ENCODE measurements at regions not wholly inside any gene's neighbourhood (a gene's known extent, or its start where the extent isn't known, plus 50 kb on each side); places are given as distances from the start of the nearest gene placed in this dataset.

DNA sequence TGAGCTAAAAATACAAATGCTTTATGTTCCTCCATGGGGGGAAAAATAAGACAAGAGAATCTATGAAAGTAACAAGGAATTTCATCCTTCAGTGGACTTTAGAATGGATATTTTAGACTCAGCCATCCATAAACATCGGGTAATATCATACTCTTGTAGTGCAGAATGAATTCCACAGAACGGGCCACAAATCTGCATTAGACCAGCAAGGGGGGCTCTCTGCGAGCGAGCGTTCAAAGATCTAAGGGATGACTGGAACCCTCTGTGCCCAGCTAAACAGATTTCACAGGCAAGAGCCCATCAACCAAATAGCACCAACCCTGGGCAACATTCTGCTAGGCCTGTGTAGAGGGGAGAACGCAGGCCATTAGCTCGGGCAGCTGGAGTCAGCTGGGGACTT lies 537.9 kb upstream of the CDH11 start:
- Histone ChIP-seq H3K79me2 (ENCODE audit: insufficient read depth, low read depth, low read length) (no peaks in the 10 kb centered on the region), H3K4me1 (ENCODE audit: insufficient read depth, low read length, poor library complexity, severe bottlenecking) (no peaks in the 10 kb centered on the region), H2AFZ (ENCODE audit: low read length) (no peak overlapping the region), H3K9me3 (ENCODE audit: low read length) (no peaks in the 10 kb centered on the region), H3K4me3 (ENCODE audit: low read depth, low read length, poor library complexity, severe bottlenecking) (no peak overlapping the region), H3K27ac (ENCODE audit: low read depth, low read length, poor library complexity, severe bottlenecking) (no peak overlapping the region), H3K36me3 (ENCODE audit: insufficient read depth, low read length) (no peaks in the 10 kb centered on the region), H3K9me2 (ENCODE audit: insufficient read depth, low read length) (no peaks in the 10 kb centered on the region), H3K4me2 (ENCODE audit: low read length) (no peak overlapping the region), H4K20me1 (ENCODE audit: insufficient read depth, low read length) (no peaks in the 10 kb centered on the region)
- POLR2A ChIA-PET: interaction anchor here (1.1 kb wide), 1 partner anchor 8 kb away, joined by 3 read pairs; no protein-coding TSS in a partner anchor
- no TSS peak for BruUV-seq (replicated peaks)
- intact Hi-C loops (cut with micrococcal nuclease; ENCODE audit: unreplicated experiment): no loop called here
- CTCF ChIA-PET (ENCODE audit: unreplicated experiment): interaction anchor here (0.6 to 1.1 kb wide), 2 partner anchors 23 to 83 kb away, joined by 3 read pairs; no protein-coding TSS in a partner anchor
- DNase-seq (ENCODE audit: low spot score): no peak
- no peak for TF ChIP-seq EZH2phosphoT487 (IDR thresholded peaks at IDR 0.05; ENCODE audit: borderline replicate concordance, low read depth, low read length)
- TF ChIP-seq, protein P1, sequence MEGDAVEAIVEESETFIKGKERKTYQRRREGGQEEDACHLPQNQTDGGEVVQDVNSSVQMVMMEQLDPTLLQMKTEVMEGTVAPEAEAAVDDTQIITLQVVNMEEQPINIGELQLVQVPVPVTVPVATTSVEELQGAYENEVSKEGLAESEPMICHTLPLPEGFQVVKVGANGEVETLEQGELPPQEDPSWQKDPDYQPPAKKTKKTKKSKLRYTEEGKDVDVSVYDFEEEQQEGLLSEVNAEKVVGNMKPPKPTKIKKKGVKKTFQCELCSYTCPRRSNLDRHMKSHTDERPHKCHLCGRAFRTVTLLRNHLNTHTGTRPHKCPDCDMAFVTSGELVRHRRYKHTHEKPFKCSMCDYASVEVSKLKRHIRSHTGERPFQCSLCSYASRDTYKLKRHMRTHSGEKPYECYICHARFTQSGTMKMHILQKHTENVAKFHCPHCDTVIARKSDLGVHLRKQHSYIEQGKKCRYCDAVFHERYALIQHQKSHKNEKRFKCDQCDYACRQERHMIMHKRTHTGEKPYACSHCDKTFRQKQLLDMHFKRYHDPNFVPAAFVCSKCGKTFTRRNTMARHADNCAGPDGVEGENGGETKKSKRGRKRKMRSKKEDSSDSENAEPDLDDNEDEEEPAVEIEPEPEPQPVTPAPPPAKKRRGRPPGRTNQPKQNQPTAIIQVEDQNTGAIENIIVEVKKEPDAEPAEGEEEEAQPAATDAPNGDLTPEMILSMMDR (conservative IDR thresholded peaks at IDR 0.05; ENCODE audit: low read length): no peak

DNA sequence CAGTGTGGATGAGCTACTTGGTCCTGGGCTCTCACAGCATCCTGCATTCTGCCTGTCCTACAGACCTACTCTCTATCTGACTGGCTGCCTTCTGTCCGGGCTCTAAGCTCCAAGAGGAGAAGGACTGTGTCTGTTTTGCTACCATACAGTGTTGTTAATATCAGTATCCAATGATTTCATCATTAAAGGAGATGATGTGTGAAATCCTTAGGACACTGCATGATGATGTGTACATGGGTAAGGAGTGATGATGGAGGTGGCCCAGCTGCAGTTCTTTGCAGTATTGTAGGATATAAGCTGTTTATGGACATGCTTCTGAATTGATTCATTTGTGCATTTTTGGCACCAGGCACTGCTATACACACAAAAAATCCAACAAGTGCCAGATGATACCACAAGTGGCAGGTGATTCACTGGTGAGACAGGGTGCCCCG lies 536.9 kb upstream of the CDH11 start:
- DNase-seq (ENCODE audit: low spot score): no peak
- CTCF ChIA-PET (ENCODE audit: unreplicated experiment): no interaction called here

DNA sequence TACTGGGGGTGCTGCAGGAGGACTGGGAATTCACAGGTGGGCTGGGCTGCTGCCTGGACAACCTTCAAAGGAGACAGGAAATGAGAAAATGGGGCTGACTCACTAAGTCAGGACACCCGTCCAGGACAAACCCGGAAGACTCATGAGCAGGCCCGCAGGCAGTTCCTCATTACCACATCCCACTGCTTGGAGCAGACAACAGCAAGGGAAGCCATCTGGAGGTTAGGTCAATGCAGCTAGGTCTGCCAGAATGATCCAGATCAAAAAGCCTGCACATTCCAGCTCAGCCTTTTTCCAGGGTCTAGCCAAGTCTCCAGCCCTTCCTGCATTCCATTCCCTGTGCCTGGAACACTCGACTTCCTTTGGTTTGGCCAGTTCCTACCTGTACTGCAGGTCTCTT lies 536.5 kb upstream of the CDH11 start:
- CTCF ChIA-PET (ENCODE audit: unreplicated experiment): no interaction called here
- H3K9me2 ChIP-seq (ENCODE audit: insufficient read depth, low read length): no peaks in the 10 kb centered on the region
- H3K27ac ChIP-seq (ENCODE audit: low read depth, low read length, poor library complexity, severe bottlenecking): no peak overlapping the region
- intact Hi-C loops (cut with micrococcal nuclease; ENCODE audit: unreplicated experiment): no loop called here
- no peaks in the 10 kb centered on the region for H3K4me1 ChIP-seq (ENCODE audit: insufficient read depth, low read length, poor library complexity, severe bottlenecking)
- BruUV-seq (replicated peaks): no TSS peak
- H3K79me2 ChIP-seq (ENCODE audit: insufficient read depth, low read depth, low read length): no peaks in the 10 kb centered on the region
- no peaks in the 10 kb centered on the region for H3K9me3 ChIP-seq (ENCODE audit: low read length)
- POLR2A ChIA-PET: interaction anchor here (1.0 kb wide), 1 partner anchor 11 kb away, joined by 3 read pairs; no protein-coding TSS in a partner anchor
- TF ChIP-seq, protein P1 (conservative IDR thresholded peaks at IDR 0.05; ENCODE audit: low read length): no peak
- no peak for TF ChIP-seq EZH2phosphoT487 (IDR thresholded peaks at IDR 0.05; ENCODE audit: borderline replicate concordance, low read depth, low read length)
- H3K4me3 ChIP-seq (ENCODE audit: low read depth, low read length, poor library complexity, severe bottlenecking): no peak overlapping the region
- no peak for DNase-seq (ENCODE audit: low spot score)
- no peak overlapping the region for H3K4me2 ChIP-seq (ENCODE audit: low read length)
- no peak overlapping the region for H2AFZ ChIP-seq (ENCODE audit: low read length)
- no peaks in the 10 kb centered on the region for H4K20me1 ChIP-seq (ENCODE audit: insufficient read depth, low read length)
- H3K36me3 ChIP-seq (ENCODE audit: insufficient read depth, low read length): no peaks in the 10 kb centered on the region

More for the DNA sequence above, 536.9 kb upstream of the CDH11 start:
- no peaks in the 10 kb centered on the region for H3K79me2 ChIP-seq (ENCODE audit: insufficient read depth, low read depth, low read length)
- H3K4me3 ChIP-seq (ENCODE audit: low read depth, low read length, poor library complexity, severe bottlenecking): no peak overlapping the region
- no peak overlapping the region for H3K4me2 ChIP-seq (ENCODE audit: low read length)
- no peaks in the 10 kb centered on the region for H3K9me3 ChIP-seq (ENCODE audit: low read length)
- TF ChIP-seq, protein P1 (conservative IDR thresholded peaks at IDR 0.05; ENCODE audit: low read length): no peak
- TF ChIP-seq EZH2phosphoT487 (IDR thresholded peaks at IDR 0.05; ENCODE audit: borderline replicate concordance, low read depth, low read length): no peak
- no peak overlapping the region for H3K27ac ChIP-seq (ENCODE audit: low read depth, low read length, poor library complexity, severe bottlenecking)
- no peaks in the 10 kb centered on the region for H3K9me2 ChIP-seq (ENCODE audit: insufficient read depth, low read length)
- H3K4me1 ChIP-seq (ENCODE audit: insufficient read depth, low read length, poor library complexity, severe bottlenecking): no peaks in the 10 kb centered on the region
- no peaks in the 10 kb centered on the region for H3K36me3 ChIP-seq (ENCODE audit: insufficient read depth, low read length)
- no peaks in the 10 kb centered on the region for H4K20me1 ChIP-seq (ENCODE audit: insufficient read depth, low read length)
- no peak overlapping the region for H2AFZ ChIP-seq (ENCODE audit: low read length)
- POLR2A ChIA-PET: interaction anchor here (1.0 kb wide), 1 partner anchor 12 kb away, joined by 3 read pairs; no protein-coding TSS in a partner anchor
- BruUV-seq (replicated peaks): no TSS peak
- intact Hi-C loops (cut with micrococcal nuclease; ENCODE audit: unreplicated experiment): no loop called here
